Transverse colon (tissue), 3 donors: ENCODE measurements at regions not wholly inside any gene's neighbourhood (a gene's known extent, or its start where the extent isn't known, plus 50 kb on each side); places are given as distances from the start of the nearest gene placed in this dataset.
"Not testable (repeated sequence)": the region's sequence is repeated elsewhere in the genome, so short reads cannot be mapped to it uniquely, and the experiment has no call there.

Experiments
- CTCF ChIP-seq, 5 experiments: fragments of 200-600 bp in 3 of 5; fragments of 450-650 bp in 2 of 5; sonication (generic) in 3 of 5; IDR thresholded peaks; 1 replicate in 2 of 5; 2 replicates in 3 of 5; pipeline ENCODE4 v1.5.1; 2016 to 2017; ENCODE audit warnings: antibody characterized with exemption in 5 of 5, inconsistent platforms in 3 of 5, mild to moderate bottlenecking in 2 of 5, moderate library complexity in 1 of 5
- EP300 ChIP-seq: sonication (generic); formaldehyde crosslinking; IDR thresholded peaks from one replicate; pipeline ENCODE4 v1.6.1; 2017; ENCODE audit warnings: antibody characterized with exemption, low read depth
- POLR2A ChIP-seq: fragments of 450-650 bp; IDR thresholded peaks from one replicate; pipeline ENCODE4 v1.6.1; 2016; ENCODE audit warnings: antibody characterized with exemption, mild to moderate bottlenecking, moderate library complexity

GRCh38 chr5:2349768-2350167 is 401.7 kb downstream of the IRX2 start:
- TF ChIP-seq CTCF (IDR thresholded peaks at IDR 0.05); POLR2A; EP300: not testable (repeated sequence)
